ENCODE measurements at regions not wholly inside any gene's neighbourhood (a gene's known extent, or its start where the extent isn't known, plus 50 kb on each side); places are given as distances from the start of the nearest gene placed in this dataset.
"Not testable (repeated sequence)": the region's sequence is repeated elsewhere in the genome, so short reads cannot be mapped to it uniquely, and the experiment has no call there.

DNA sequence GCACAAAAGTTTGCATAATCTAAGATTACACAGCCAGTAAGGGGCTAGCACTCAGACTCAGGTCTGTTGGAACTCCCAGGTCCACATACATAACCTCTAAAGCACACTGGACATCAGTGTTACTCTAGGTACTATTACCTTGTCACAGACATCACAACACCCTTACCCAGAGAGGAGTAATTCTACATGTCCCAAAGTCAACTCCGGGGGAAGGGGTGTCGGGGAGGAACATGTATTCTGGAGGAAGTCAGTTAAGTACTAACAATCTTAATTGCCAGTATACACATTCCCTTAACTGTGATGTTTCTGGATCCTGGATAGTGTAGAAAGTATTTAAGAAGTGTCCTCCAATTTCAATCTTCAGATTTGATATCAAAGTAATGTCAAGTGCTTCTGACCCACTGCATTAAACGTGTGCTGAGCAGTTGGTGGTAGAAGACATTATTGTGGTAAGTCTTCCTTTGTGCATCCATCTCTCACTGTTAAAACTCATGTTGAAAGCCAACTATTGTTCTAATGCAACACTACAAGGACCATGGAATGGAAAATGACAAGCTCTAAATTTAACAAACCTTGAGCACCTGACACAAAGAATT is 155.4 kb downstream of the CRPPA start:
- DNase-seq = no peak

- DNase-seq = no peak
Measured at GRCh38 chr7:16264823-16265804, 156.2 kb downstream of the CRPPA start.

GRCh38 chr7:16264036-16264819 is 157.1 kb downstream of the CRPPA start:
- DNase-seq = no peak

DNA sequence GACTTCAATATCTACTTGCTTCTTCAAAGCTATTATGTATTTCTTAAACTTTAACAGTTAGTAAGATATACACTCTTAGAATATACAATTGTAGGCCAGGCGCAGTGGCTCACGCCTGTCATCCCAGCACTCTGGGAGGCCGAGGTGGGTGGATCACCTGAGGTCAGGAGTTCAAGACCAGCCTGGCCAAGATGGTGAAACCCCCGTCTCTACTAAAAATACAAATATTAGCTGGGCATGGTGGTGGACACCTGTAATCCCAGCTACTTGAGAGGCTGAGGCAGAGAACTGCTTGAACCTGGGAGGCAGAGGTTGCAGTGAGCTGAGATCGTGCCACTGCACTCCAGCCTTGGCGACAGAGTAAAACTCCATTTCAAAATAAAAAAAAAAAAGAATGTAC is 158.0 kb downstream of the CRPPA start:
- not testable (repeated sequence) for DNase-seq

- no peak for DNase-seq
Measured at GRCh38 chr7:16261654-16262053, 159.7 kb downstream of the CRPPA start.

- DNase-seq = no peak
Measured at GRCh38 chr7:16261100-16261499, 160.2 kb downstream of the CRPPA start.

DNA sequence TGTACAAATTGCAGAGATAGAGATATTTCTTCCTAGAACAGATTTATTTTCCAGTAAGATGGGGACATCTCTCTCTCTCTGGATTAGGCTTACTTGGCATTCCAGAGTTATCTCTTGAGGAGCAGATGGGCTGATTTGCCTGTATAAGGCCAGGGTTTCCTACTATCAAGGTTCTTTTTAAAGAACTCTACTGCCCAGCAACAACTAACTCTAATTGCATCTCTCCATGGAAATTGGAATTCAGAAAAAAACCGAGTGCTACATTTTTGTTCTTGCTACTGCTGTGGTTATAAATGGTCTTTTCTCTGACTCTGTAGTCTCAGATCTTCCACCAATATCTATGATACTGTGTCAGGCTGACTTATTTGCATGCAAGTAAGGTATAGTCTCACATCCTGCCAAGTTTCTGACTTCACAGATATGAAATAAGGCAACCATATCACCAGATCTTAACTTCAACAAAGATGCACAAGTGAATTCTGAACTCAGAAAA is 161.1 kb downstream of the CRPPA start:
- DNase-seq = no peak

DNA sequence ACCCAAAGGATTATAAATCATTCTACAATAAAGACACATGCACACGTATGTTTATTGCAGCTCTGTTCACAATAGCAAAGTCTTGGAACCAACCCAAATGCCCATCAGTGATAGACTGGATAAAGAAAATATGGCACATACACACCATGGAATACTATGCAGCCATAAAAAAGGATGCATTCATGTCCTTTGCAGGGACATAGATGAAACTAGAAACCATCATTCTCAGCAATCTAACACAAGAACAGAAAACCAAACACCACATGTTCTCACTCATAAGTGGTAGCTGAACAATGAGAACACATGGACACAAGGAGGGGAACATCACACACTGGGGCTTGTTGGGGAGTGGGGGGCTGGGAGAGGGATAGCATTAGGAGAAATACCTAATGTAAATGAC is 164.9 kb downstream of the CRPPA start:
- DNase-seq = not testable (repeated sequence)

- DNase-seq = not testable (repeated sequence)
Measured at GRCh38 chr7:16255952-16256351, 165.4 kb downstream of the CRPPA start.

DNA sequence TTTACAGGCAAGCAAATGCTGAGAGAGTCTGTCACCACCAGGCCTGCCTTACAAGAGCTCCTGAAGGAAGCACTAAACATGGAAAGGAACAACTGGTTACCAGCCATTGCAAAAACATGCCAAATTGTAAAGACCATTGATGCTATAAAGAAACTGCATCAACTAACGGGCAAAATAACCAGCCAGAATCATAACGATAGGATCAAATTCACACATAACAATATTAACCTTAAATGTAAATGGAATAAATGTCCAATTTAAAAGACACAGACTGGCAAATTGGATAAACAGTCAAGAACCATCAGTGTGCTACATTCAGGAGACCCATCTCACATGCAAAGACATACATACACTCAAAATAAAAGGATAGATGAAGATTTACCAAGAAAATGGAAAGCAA is 170.7 kb downstream of the CRPPA start:
- not testable (repeated sequence) for DNase-seq

DNA sequence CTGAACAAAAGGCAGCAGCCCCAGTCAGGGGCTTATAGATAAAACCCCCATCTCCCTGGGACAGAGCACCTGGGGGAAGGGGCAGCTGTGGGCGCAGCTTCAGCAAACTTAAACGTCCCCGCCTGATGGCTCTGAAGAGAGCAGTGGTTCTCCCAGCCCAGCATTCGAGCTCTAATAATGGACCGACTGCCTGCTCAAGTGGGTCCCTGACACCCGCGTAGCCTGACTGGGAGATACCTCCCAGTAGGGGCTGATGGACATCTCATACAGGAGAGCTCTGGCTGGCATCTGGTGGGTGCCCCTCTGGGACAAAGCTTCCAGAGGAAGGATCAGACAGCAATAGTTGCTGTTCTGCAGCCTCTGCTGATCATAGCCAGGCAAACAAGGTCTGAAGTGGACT is 172.1 kb downstream of the CRPPA start:
- DNase-seq = not testable (repeated sequence)

GRCh38 chr7:16248556-16248955 is 172.8 kb downstream of the CRPPA start:
- DNase-seq = not testable (repeated sequence)

DNA sequence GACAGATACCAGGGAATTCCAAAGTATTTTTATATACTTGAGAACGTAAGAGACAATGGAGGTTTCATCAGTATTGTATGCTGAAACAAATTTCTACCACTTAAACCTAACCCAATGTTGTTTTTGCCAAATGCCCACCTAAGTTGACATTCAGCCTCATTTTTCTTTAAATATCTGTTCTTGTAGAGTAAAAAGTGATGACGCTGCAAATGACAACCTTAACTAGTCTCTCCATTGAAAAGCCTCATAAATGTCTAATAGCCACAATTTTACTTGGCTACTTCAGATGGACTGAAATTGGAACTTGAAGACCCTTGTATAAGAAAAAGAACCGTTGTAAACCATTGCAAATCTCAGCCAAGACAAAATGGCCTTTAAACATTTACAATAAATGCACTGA is 176.9 kb downstream of the CRPPA start:
- no peak for DNase-seq

DNA sequence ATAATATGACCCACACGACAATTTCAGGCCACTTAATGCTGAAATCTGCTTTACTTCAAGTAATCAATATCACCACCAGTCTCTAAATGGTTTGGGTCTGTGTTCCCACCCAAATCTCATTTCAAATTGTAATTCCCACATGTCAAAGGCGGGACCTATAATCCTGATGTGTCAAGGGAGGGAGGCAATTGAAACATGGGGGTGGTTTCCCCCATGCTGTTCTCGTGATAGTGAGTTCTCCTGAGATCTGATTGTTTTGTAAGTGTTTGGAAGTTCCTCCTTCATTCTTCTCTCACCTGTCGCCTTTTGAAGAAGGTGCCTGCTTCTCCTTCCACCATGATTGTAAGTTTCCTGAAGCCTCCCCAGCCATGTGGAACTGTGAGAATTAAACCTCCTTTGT is 178.4 kb downstream of the CRPPA start:
- DNase-seq = no peak

GRCh38 chr7:16241017-16241416 is 180.3 kb downstream of the CRPPA start:
- no peak for DNase-seq

DNA sequence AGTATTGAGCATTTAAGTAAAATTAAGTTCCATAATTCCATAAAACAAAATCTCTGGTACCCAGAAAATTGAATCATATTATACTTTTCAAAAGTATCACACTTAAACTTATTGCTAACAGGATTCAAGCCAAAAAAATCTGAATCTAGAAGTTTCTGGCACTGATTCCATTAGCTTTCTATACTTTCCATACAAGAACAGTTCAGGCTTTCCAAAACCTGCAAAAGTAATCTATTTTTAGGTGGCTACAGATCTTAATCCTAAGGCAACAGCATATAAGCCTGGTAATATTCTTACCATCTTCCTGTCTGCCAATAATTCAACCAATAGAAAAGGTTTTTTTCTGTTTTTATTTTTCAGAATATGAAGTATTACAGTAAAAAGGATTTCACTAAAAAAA is 185.0 kb downstream of the CRPPA start:
- no peak for DNase-seq

- no peak for DNase-seq
Measured at GRCh38 chr7:16235147-16236114, 185.9 kb downstream of the CRPPA start.

DNA sequence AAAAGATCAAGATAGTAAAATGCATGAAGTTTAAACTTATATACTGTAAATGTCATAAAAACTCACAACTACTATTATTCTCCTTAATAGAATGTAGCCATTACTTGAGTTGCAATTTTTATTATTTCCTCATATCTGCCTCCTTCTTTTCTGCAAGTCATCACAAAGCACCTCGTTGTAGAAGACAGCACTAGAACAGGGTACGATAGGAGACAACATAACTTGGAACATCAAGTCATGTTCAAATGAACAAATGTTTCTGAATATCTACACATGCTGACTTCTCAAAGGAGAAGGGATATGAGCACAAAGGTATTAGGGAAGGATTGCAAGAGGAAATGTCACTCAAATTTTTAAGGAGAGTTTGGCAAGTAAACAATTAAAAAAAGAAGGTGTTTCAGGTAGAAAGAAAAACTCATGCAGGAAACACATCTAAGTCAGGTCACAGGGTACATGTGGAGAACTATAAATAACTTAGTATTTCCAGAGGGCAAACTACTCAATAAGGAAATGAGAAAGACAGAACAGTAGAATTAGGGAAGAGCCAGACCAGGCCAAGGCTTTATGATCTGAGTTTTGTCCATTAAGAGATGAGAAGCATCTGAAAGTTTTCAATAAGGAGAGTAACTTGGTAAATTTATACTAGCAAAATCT is 186.7 kb downstream of the CRPPA start:
- DNase-seq = no peak

- DNase-seq = no peak
Measured at GRCh38 chr7:16233517-16233916, 187.8 kb downstream of the CRPPA start.

- no peak for DNase-seq
Measured at GRCh38 chr7:16232273-16232672, 189.1 kb downstream of the CRPPA start.

GRCh38 chr7:16223963-16224707 is 197.2 kb downstream of the CRPPA start:
- no peak for DNase-seq

Data from NCI-H510A treated with DMSO at 0.1 percent for 48 hours (cell line).